Natural killer cell (primary cell): ENCODE measurements at regions not wholly inside any gene's neighbourhood (a gene's known extent, or its start where the extent isn't known, plus 50 kb on each side); places are given as distances from the start of the nearest gene placed in this dataset.

Experiments
- ATAC-seq, 3 donors: fragments of 150-1000 bp in 2 of 3; fragments of 200-7000 bp in 1 of 3; cut with Tn5 transposase; 1 replicate in 1 of 3; 2 replicates in 2 of 3; pipeline ENCODE4 v1.10.0; 2021; ENCODE audit warnings: mild to moderate bottlenecking in 2 of 3, moderate library complexity in 2 of 3
- DNase-seq, 2 donors: peaks; one replicate each; pipeline versions ENCODE4 v3.0.0 to v3.0.0-alpha.2; 2013 to 2021; ENCODE audit warnings: mixed read lengths in 1 of 2
- H3K27ac ChIP-seq: one replicate; pipeline ENCODE4 v1.5.1; 2013; ENCODE audit warnings: mild to moderate bottlenecking, low read length
- H3K27me3 ChIP-seq: one replicate; pipeline ENCODE4 v1.6.1; 2013; ENCODE audit warnings: low read length; ENCODE audit not compliant: control insufficient read depth, insufficient read depth
- H3K36me3 ChIP-seq: one replicate; pipeline ENCODE4 v1.6.1; 2013; ENCODE audit warnings: low read length; ENCODE audit not compliant: control insufficient read depth, insufficient read depth
- H3K4me1 ChIP-seq: one replicate; pipeline ENCODE4 v1.6.1; 2013; ENCODE audit warnings: low read length; ENCODE audit not compliant: control insufficient read depth, insufficient read depth
- H3K4me3 ChIP-seq: one replicate; pipeline ENCODE4 v1.5.1; 2013; ENCODE audit warnings: low read length
- H3K9me3 ChIP-seq: one replicate; pipeline ENCODE4 v1.6.1; 2013; ENCODE audit warnings: low read length; ENCODE audit not compliant: control insufficient read depth, insufficient read depth
- H3K27ac Mint-ChIP-seq, 2 donors: one replicate each; pipeline ENCODE4 v1.8.0; 2022; ENCODE audit warnings: mild to moderate bottlenecking in 2 of 2, mixed read lengths in 2 of 2, moderate library complexity in 1 of 2
- H3K27me3 Mint-ChIP-seq, 2 donors: one replicate each; pipeline ENCODE4 v1.8.0; 2022; ENCODE audit warnings: low read depth in 2 of 2, mixed read lengths in 2 of 2
- H3K36me3 Mint-ChIP-seq: one replicate; pipeline ENCODE4 v1.8.0; 2022; ENCODE audit warnings: mixed read lengths
- H3K4me1 Mint-ChIP-seq, 2 donors: one replicate each; pipeline ENCODE4 v1.8.0; 2022; ENCODE audit warnings: mixed read lengths in 2 of 2
- H3K4me3 Mint-ChIP-seq: one replicate; pipeline ENCODE4 v1.8.0; 2022; ENCODE audit warnings: mild to moderate bottlenecking, moderate library complexity, mixed read lengths
- H3K9me3 Mint-ChIP-seq, 2 donors: one replicate each; pipeline ENCODE4 v1.8.0; 2022; ENCODE audit warnings: mixed read lengths in 2 of 2
- WGBS: methylation state at CpG from one replicate; pipeline ENCODE4 v1.1.7; 2013; ENCODE audit warnings: missing lambda C conversion rate; ENCODE audit not compliant: insufficient coverage; 5-methylcytosine and 5-hydroxymethylcytosine counted together
- intact Hi-C: fragments of 100-400 bp; cut with micrococcal nuclease; formaldehyde crosslinking; loops from one replicate; pipeline ENCODE4 v1.14.2; 2022
- TF ChIP-seq, protein P1 (sequence below): fragments of 200-600 bp; IDR thresholded peaks from one replicate; pipeline ENCODE4 v1.8.0; 2022; ENCODE audit warnings: antibody characterized with exemption

DNA sequence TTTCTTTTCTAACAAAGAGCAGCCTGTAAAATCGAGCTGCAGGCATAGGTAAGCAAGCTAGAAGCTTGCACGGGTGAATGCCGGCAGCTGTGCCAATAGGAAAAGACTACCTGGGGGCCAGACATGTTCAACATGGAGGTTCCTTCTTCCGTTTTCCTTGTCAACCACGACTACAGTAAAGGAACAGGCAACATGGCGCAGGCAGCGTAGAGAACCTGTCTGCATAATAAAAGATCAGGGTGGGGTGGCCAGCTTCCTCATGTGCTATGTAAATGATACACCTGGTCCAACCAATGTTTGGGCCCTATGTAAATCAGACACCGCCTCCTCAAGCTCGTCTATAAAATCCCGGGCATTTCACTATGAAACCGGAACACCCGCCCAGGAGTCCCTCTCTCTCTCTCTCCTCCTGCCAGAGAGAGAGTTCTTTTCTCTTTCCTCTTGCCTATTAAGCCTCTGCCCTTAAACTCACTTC, 103.8 kb upstream of the LIFR start:
- Histone ChIP-seq H3K36me3 (no peaks in the 10 kb centered on the region), H3K27me3 (no peaks in the 10 kb centered on the region), H3K9me3 (no peaks in the 10 kb centered on the region), H3K27ac (no peak overlapping the region), H3K4me1 (no peaks in the 10 kb centered on the region), H3K4me3 (no peak overlapping the region)
- Mint-ChIP-seq H3K9me3 (no peaks in the 10 kb centered on the region), H3K36me3 (no peaks in the 10 kb centered on the region), H3K27me3 (peaks cover 6 to 34% of the 10 kb centered on the region in 2 donors), H3K4me3 (no peak overlapping the region), H3K27ac (no peak overlapping the region), H3K4me1 (no peaks in the 10 kb centered on the region)
- WGBS = 73% methylated on average over 12 of the region's 12 CpGs
- TF ChIP-seq, protein P1, sequence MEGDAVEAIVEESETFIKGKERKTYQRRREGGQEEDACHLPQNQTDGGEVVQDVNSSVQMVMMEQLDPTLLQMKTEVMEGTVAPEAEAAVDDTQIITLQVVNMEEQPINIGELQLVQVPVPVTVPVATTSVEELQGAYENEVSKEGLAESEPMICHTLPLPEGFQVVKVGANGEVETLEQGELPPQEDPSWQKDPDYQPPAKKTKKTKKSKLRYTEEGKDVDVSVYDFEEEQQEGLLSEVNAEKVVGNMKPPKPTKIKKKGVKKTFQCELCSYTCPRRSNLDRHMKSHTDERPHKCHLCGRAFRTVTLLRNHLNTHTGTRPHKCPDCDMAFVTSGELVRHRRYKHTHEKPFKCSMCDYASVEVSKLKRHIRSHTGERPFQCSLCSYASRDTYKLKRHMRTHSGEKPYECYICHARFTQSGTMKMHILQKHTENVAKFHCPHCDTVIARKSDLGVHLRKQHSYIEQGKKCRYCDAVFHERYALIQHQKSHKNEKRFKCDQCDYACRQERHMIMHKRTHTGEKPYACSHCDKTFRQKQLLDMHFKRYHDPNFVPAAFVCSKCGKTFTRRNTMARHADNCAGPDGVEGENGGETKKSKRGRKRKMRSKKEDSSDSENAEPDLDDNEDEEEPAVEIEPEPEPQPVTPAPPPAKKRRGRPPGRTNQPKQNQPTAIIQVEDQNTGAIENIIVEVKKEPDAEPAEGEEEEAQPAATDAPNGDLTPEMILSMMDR = no peak
- intact Hi-C loops = no loop called here
- no peak for ATAC-seq
- DNase-seq = no peak

DNA sequence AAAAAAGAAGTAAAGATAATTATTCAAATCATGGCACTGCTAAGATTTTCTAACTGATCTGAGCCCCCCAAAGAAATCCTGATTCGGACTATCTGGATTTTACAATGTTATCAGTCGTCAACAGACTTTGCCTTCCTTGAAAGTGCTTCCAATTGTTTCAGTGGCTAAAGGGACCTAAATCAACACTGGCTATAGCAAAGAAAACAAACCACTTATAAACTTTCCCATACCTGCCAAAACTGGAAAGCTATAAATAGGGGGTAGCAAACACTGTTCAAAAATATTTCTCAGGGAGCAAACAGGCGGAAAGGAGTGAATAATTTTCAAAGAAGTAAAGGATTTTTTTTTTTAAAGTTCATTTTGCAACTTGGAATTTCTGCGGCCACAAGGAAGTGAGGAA, 105.6 kb upstream of the LIFR start:
- ATAC-seq = no peak
- Histone ChIP-seq H3K27me3 (no peaks in the 10 kb centered on the region), H3K36me3 (no peaks in the 10 kb centered on the region), H3K4me1 (no peaks in the 10 kb centered on the region), H3K9me3 (no peaks in the 10 kb centered on the region), H3K4me3 (no peak overlapping the region), H3K27ac (no peak overlapping the region)
- no peak overlapping the region for H3K4me3 Mint-ChIP-seq
- no peaks in the 10 kb centered on the region for H3K4me1 Mint-ChIP-seq
- no peak for DNase-seq
- H3K27ac Mint-ChIP-seq = no peak overlapping the region
- TF ChIP-seq, protein P1 = no peak
- H3K36me3 Mint-ChIP-seq = no peaks in the 10 kb centered on the region
- peaks cover 6 to 44% of the 10 kb centered on the region in 2 donors for H3K27me3 Mint-ChIP-seq
- intact Hi-C loops = no loop called here
- WGBS = 43% methylated on average over 4 of the region's 4 CpGs
- no peaks in the 10 kb centered on the region for H3K9me3 Mint-ChIP-seq

DNA sequence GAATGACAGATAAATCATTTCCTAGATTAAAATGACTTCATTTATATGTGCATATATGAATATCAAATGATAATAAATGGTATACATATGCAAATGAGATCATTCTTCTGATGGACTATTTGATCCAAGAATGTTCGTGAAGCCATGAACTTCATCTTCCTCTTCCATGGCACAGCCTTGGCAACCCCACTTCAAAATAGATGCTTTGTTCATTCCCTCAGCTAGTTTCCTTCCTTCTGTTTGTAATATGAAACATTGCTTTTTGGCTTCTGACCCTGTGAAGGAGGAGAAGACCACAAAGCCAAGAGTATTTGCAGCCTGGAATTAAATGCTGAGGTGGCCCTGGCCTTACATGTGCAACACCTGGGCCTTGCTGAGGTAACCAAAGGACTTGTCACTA, 106.8 kb upstream of the LIFR start:
- no peaks in the 10 kb centered on the region for H3K4me1 ChIP-seq
- DNase-seq = no peak
- H3K27ac ChIP-seq = no peak overlapping the region
- TF ChIP-seq, protein P1 = no peak
- Mint-ChIP-seq H3K9me3 (no peaks in the 10 kb centered on the region), H3K27ac (no peak overlapping the region), H3K27me3 (peaks cover 6 to 44% of the 10 kb centered on the region in 2 donors), H3K36me3 (no peaks in the 10 kb centered on the region), H3K4me3 (no peak overlapping the region), H3K4me1 (no peaks in the 10 kb centered on the region)
- H3K36me3 ChIP-seq = no peaks in the 10 kb centered on the region
- no peak overlapping the region for H3K4me3 ChIP-seq
- 40% methylated on average over 1 of the region's 1 CpG for WGBS
- H3K27me3 ChIP-seq = no peaks in the 10 kb centered on the region
- no peak for ATAC-seq
- H3K9me3 ChIP-seq = no peaks in the 10 kb centered on the region
- intact Hi-C loops = no loop called here
